ENCODE measurements at regions not wholly inside any gene's neighbourhood (a gene's known extent, or its start where the extent isn't known, plus 50 kb on each side); places are given as distances from the start of the nearest gene placed in this dataset.

GRCh38 chrX:98296129-98296528 is 1412.4 kb downstream of the RPA4 start:
- Histone ChIP-seq H2BK15ac (ENCODE audit: low read length) (no peak overlapping the region), H3K9ac (replicated peaks in 1 of 4; ENCODE audit: extremely low read depth in 1 of 4, low read depth in 3 of 4, low read length in 3 of 4) (no peak overlapping the region), H2BK5ac (ENCODE audit: low read depth, low read length) (no peak overlapping the region), H3K27ac (ENCODE audit: low read depth, low read length) (no peak overlapping the region), H3K18ac (ENCODE audit: extremely low read depth, low read length) (no peak overlapping the region), H2AFZ (ENCODE audit: low read length) (no peak overlapping the region), H3K79me1 (ENCODE audit: low read depth, low read length) (no peaks in the 10 kb centered on the region), H3K27me3 (replicated peaks in 1 of 4; ENCODE audit: control insufficient read depth in 3 of 4, extremely low read depth in 1 of 4, insufficient read depth in 3 of 4, low read length in 3 of 4) (no peaks in the 10 kb centered on the region), H3K4me2 (ENCODE audit: insufficient read depth in 1 of 2, low read depth in 2 of 2, low read length in 2 of 2) (no peak overlapping the region), H3K14ac (ENCODE audit: insufficient read length) (no peak overlapping the region), H3K4ac (replicated peaks; ENCODE audit: insufficient read length, low read depth, low read length) (no peak overlapping the region), H3K23me2 (ENCODE audit: low read depth, low read length) (no peaks in the 10 kb centered on the region), H4K91ac (replicated peaks; ENCODE audit: insufficient read length, low read length) (no peak overlapping the region), H3K23ac (ENCODE audit: insufficient read length) (no peak overlapping the region), H2BK12ac (ENCODE audit: low read depth, low read length) (no peak overlapping the region), H4K20me1 (replicated peaks in 1 of 2; ENCODE audit: control insufficient read depth in 1 of 2, insufficient read depth in 2 of 2, low read length in 2 of 2) (no peaks in the 10 kb centered on the region), H2BK120ac (replicated peaks; ENCODE audit: low read depth, low read length) (no peak overlapping the region), H2BK20ac (ENCODE audit: low read length) (no peak overlapping the region), H2AK5ac (ENCODE audit: low read depth, low read length) (no peak overlapping the region), H4K5ac (ENCODE audit: insufficient read length, low read depth, low read length) (no peak overlapping the region), H3K79me2 (ENCODE audit: control insufficient read depth in 1 of 2, insufficient read depth in 2 of 2, low read length in 2 of 2) (no peaks in the 10 kb centered on the region), H3K9me3 (ENCODE audit: insufficient read depth in 2 of 2, low read depth in 1 of 2, low read length in 1 of 2) (peaks cover 0 to 10% of the 10 kb centered on the region in 2 experiments; a peak in 2 of 4 replicates), H3K4me1 (replicated peaks in 1 of 4; ENCODE audit: control insufficient read depth in 3 of 4, insufficient read depth in 4 of 4, low read length in 3 of 4) (peaks cover 0 to 6% (median 0%) of the 10 kb centered on the region in 4 experiments; a peak in 3 of 7 replicates), H3K56ac (replicated peaks; ENCODE audit: insufficient read length, low read depth, low read length) (no peak overlapping the region), H3K4me3 (ENCODE audit: extremely low read depth in 1 of 4, insufficient read depth in 2 of 4, low read depth in 3 of 4, low read length in 4 of 4) (no peak overlapping the region), H3K36me3 (ENCODE audit: control insufficient read depth in 2 of 4, insufficient read depth in 4 of 4, low read length in 3 of 4) (no peaks in the 10 kb centered on the region; a peak in 1 of 8 replicates), H4K8ac (ENCODE audit: extremely low read depth, insufficient read depth, low read length) (no peak overlapping the region)
- WGBS, 2 experiments (ENCODE audit: extremely low coverage in 1 of 2, insufficient coverage in 1 of 2, insufficient read length in 1 of 2, insufficient replicate concordance in 2 of 2, low coverage in 1 of 2, low lambda C conversion rate in 2 of 2, missing lambda C conversion rate in 1 of 2) = 85% methylated on average over 2 of the region's 2 CpGs; no CpG with 5 or more reads in 1 of the 2 experiments
- FAIRE-seq (no peak), DNase-seq (ENCODE audit: low read depth in 1 of 2, low spot score in 2 of 2) (no peak)
- CTCF ChIA-PET (ENCODE audit: partially characterized antibody) = no interaction called here
- POLR2A ChIA-PET (ENCODE audit: partially characterized antibody) = no interaction called here
- TF ChIP-seq CBX8 (IDR thresholded peaks at IDR 0.05; ENCODE audit: borderline replicate concordance, low read depth, low read length) = no peak
- TF ChIP-seq HDAC6 (IDR thresholded peaks at IDR 0.05; ENCODE audit: low read depth, low read length) = no peak
- no peak for TF ChIP-seq SP4 (IDR thresholded peaks at IDR 0.05; ENCODE audit: low read length)
- TF ChIP-seq SAP30 (IDR thresholded peaks at IDR 0.05; ENCODE audit: insufficient read depth, insufficient replicate concordance, low read length) = no peak
- no peak for TF ChIP-seq E2F6 (IDR thresholded peaks at IDR 0.05)
- no peak for TF ChIP-seq BRCA1 (IDR thresholded peaks at IDR 0.05; ENCODE audit: low read depth, low read length)
- TF ChIP-seq POU5F1 (IDR thresholded peaks at IDR 0.05; ENCODE audit: low read depth, low read length) = no peak
- no peak for TF ChIP-seq SIN3A (conservative IDR thresholded peaks at IDR 0.05 in 1 of 2, IDR thresholded peaks at IDR 0.05 in 1 of 2; ENCODE audit: low read depth in 1 of 2, low read length in 2 of 2)
- no peak for TF ChIP-seq CHD2 (IDR thresholded peaks at IDR 0.05; ENCODE audit: low read length)
- no peak for TF ChIP-seq RXRA (IDR thresholded peaks at IDR 0.05; ENCODE audit: insufficient read depth, low read depth, low read length)
- no peak for TF ChIP-seq CEBPB (IDR thresholded peaks at IDR 0.05; ENCODE audit: low read depth, low read length)
